Transverse colon (tissue), 3 donors: ENCODE measurements at regions not wholly inside any gene's neighbourhood (a gene's known extent, or its start where the extent isn't known, plus 50 kb on each side); places are given as distances from the start of the nearest gene placed in this dataset.

Experiments
- CTCF ChIP-seq, 5 experiments: fragments of 200-600 bp in 3 of 5; fragments of 450-650 bp in 2 of 5; sonication (generic) in 3 of 5; IDR thresholded peaks; 1 replicate in 2 of 5; 2 replicates in 3 of 5; pipeline ENCODE4 v1.5.1; 2016 to 2017; ENCODE audit warnings: antibody characterized with exemption in 5 of 5, inconsistent platforms in 3 of 5, mild to moderate bottlenecking in 2 of 5, moderate library complexity in 1 of 5
- EP300 ChIP-seq: sonication (generic); formaldehyde crosslinking; IDR thresholded peaks from one replicate; pipeline ENCODE4 v1.6.1; 2017; ENCODE audit warnings: antibody characterized with exemption, low read depth
- POLR2A ChIP-seq: fragments of 450-650 bp; IDR thresholded peaks from one replicate; pipeline ENCODE4 v1.6.1; 2016; ENCODE audit warnings: antibody characterized with exemption, mild to moderate bottlenecking, moderate library complexity

- TF ChIP-seq CTCF (IDR thresholded peaks at IDR 0.05) (no peak), POLR2A (no peak), EP300 (no peak)
These were observed 155.5 kb downstream of the CD8B2 start for GRCh38 chr2:106642679-106643078.
